ENCODE measurements at regions not wholly inside any gene's neighbourhood (a gene's known extent, or its start where the extent isn't known, plus 50 kb on each side); places are given as distances from the start of the nearest gene placed in this dataset.

- CTCF ChIA-PET: no interaction called here
- H3K36me3 Mint-ChIP-seq (ENCODE audit: low read depth): no peaks in the 10 kb centered on the region
- peaks cover 1% of the 10 kb centered on the region for H3K27me3 Mint-ChIP-seq
- POLR2A ChIA-PET: no interaction called here
- DNase-seq: no peak
- no peak for ATAC-seq
- H3K27ac Mint-ChIP-seq: no peak overlapping the region
- no peak overlapping the region for H3K4me3 Mint-ChIP-seq
- peaks cover 2% of the 10 kb centered on the region for H3K9me3 Mint-ChIP-seq
- no peaks in the 10 kb centered on the region for H3K4me1 Mint-ChIP-seq (ENCODE audit: low read depth)
- no peak for TF ChIP-seq CTCF (IDR thresholded peaks at IDR 0.05)
- intact Hi-C loops (cut with micrococcal nuclease): no loop called here
Observed at GRCh38 chr12:18932715-18933114, 194.8 kb downstream of the CAPZA3 start.

GRCh38 chr12:18935371-18935965, 194.1 kb upstream of the PLEKHA5 start:
- H3K36me3 Mint-ChIP-seq (ENCODE audit: low read depth): no peaks in the 10 kb centered on the region
- DNase-seq (no peak), ATAC-seq (no peak)
- POLR2A ChIA-PET: no interaction called here
- CTCF ChIA-PET: no interaction called here
- peaks cover 1% of the 10 kb centered on the region for H3K27me3 Mint-ChIP-seq
- no peaks in the 10 kb centered on the region for H3K4me1 Mint-ChIP-seq (ENCODE audit: low read depth)
- TF ChIP-seq CTCF (IDR thresholded peaks at IDR 0.05): no peak
- H3K9me3 Mint-ChIP-seq: no peaks in the 10 kb centered on the region
- intact Hi-C loops (cut with micrococcal nuclease): no loop called here
- no peak overlapping the region for H3K27ac Mint-ChIP-seq
- no peak overlapping the region for H3K4me3 Mint-ChIP-seq

GRCh38 chr12:18939051-18939450, 190.5 kb upstream of the PLEKHA5 start:
- Mint-ChIP-seq H3K9me3 (no peaks in the 10 kb centered on the region), H3K4me1 (ENCODE audit: low read depth) (no peaks in the 10 kb centered on the region), H3K36me3 (ENCODE audit: low read depth) (no peaks in the 10 kb centered on the region), H3K27ac (no peak overlapping the region), H3K4me3 (no peak overlapping the region), H3K27me3 (no peaks in the 10 kb centered on the region)
- TF ChIP-seq CTCF (IDR thresholded peaks at IDR 0.05): no peak
- DNase-seq (no peak), ATAC-seq (no peak)
- ChIA-PET POLR2A (no interaction called here), CTCF (no interaction called here)
- intact Hi-C loops (cut with micrococcal nuclease): no loop called here

GRCh38 chr12:18942669-18943068, 186.9 kb upstream of the PLEKHA5 start:
- no peak for DNase-seq
- CTCF ChIA-PET: no interaction called here
- H3K27ac Mint-ChIP-seq: no peak overlapping the region
- H3K4me3 Mint-ChIP-seq: no peak overlapping the region
- no peaks in the 10 kb centered on the region for H3K27me3 Mint-ChIP-seq
- TF ChIP-seq CTCF (IDR thresholded peaks at IDR 0.05): no peak
- no peaks in the 10 kb centered on the region for H3K36me3 Mint-ChIP-seq (ENCODE audit: low read depth)
- ATAC-seq: no peak
- H3K9me3 Mint-ChIP-seq: no peaks in the 10 kb centered on the region
- intact Hi-C loops (cut with micrococcal nuclease): no loop called here
- no peaks in the 10 kb centered on the region for H3K4me1 Mint-ChIP-seq (ENCODE audit: low read depth)
- POLR2A ChIA-PET: no interaction called here

GRCh38 chr12:18943200-18943599, 186.3 kb upstream of the PLEKHA5 start:
- ChIA-PET POLR2A (no interaction called here), CTCF (interaction anchor here (1.1 kb wide), 1 partner anchor 243 kb away, joined by 3 read pairs; no protein-coding TSS in a partner anchor)
- ATAC-seq (no peak), DNase-seq (no peak)
- H3K9me3 Mint-ChIP-seq: no peaks in the 10 kb centered on the region
- H3K4me3 Mint-ChIP-seq: no peak overlapping the region
- H3K27ac Mint-ChIP-seq: no peak overlapping the region
- no peaks in the 10 kb centered on the region for H3K4me1 Mint-ChIP-seq (ENCODE audit: low read depth)
- no peaks in the 10 kb centered on the region for H3K36me3 Mint-ChIP-seq (ENCODE audit: low read depth)
- intact Hi-C loops (cut with micrococcal nuclease): no loop called here
- no peak for TF ChIP-seq CTCF (IDR thresholded peaks at IDR 0.05)
- no peaks in the 10 kb centered on the region for H3K27me3 Mint-ChIP-seq

Measured in activated CD8-positive, alpha-beta T cell treated with anti-CD3 and anti-CD28 coated beads for 36 hours (primary cell).